Left ventricle myocardium inferior (tissue), 1 donor: ENCODE measurements at regions not wholly inside any gene's neighbourhood (a gene's known extent, or its start where the extent isn't known, plus 50 kb on each side); places are given as distances from the start of the nearest gene placed in this dataset.

Experiments used
- DNase-seq: peaks from one replicate; pipeline ENCODE4 v3.0.0-alpha.2; 2020
- H3K27ac ChIP-seq: fragments of 200-600 bp; replicated peaks from 2 replicates; pipeline ENCODE4 v1.8.0; 2021
- H3K27me3 ChIP-seq: fragments of 200-600 bp; 2 replicates; pipeline ENCODE4 v1.8.0; 2021; ENCODE audit warnings: low read depth
- H3K36me3 ChIP-seq: fragments of 200-600 bp; 2 replicates; pipeline ENCODE4 v1.8.0; 2021
- H3K4me1 ChIP-seq: fragments of 200-600 bp; 2 replicates; pipeline ENCODE4 v1.8.0; 2021
- H3K4me3 ChIP-seq: fragments of 200-600 bp; 2 replicates; pipeline ENCODE4 v1.8.0; 2021; ENCODE audit warnings: mild to moderate bottlenecking, moderate library complexity
- H3K9me3 ChIP-seq: fragments of 200-600 bp; replicated peaks from 2 replicates; pipeline ENCODE4 v1.8.0; 2021
- CTCF ChIP-seq: fragments of 200-600 bp; IDR thresholded peaks from 2 replicates; pipeline ENCODE4 v1.8.0; 2021; ENCODE audit warnings: antibody characterized with exemption, mild to moderate bottlenecking, borderline replicate concordance
- intact Hi-C: fragments of 100-400 bp; cut with micrococcal nuclease; formaldehyde crosslinking; loops from one replicate; pipeline ENCODE4 v1.11.0; 2022
- donor health status: DM: no; HTN: yes; CAD: no; lungs with severe emphysema.

- TF ChIP-seq CTCF = no peak
- Histone ChIP-seq H3K9me3 (no peaks in the 10 kb centered on the region), H3K27ac (no peak overlapping the region), H3K4me3 (no peak overlapping the region), H3K36me3 (no peaks in the 10 kb centered on the region), H3K27me3 (peaks cover 25% of the 10 kb centered on the region), H3K4me1 (no peaks in the 10 kb centered on the region)
- intact Hi-C loops = no loop called here
- no peak for DNase-seq
Measured at GRCh38 chr1:30404341-30404740, 319.0 kb downstream of the MATN1 start.

DNA sequence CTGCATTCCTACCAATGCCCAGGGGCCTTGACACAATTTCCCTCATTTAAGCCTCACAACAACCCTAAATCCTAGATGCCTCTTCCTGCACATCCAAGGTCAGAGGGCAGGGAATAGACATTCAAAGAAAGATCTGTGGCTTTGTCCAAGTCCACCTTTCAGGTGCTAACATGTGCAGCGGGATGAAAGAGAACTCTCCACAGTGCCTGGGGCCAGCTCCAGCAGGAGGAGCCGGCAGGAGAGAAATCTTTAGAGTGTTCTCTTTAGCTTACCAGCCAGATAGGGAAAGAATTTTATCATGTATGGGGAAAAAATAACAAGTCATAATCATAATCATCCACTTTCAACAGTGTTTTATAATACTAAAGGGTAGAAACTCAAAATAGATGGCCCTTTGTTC, 319.7 kb downstream of the MATN1 start:
- peaks cover 19% of the 10 kb centered on the region for H3K27me3 ChIP-seq
- H3K27ac ChIP-seq = no peak overlapping the region
- no peaks in the 10 kb centered on the region for H3K4me1 ChIP-seq
- no peak for TF ChIP-seq CTCF
- intact Hi-C loops = no loop called here
- H3K4me3 ChIP-seq = no peak overlapping the region
- H3K36me3 ChIP-seq = no peaks in the 10 kb centered on the region
- no peaks in the 10 kb centered on the region for H3K9me3 ChIP-seq
- no peak for DNase-seq

DNA sequence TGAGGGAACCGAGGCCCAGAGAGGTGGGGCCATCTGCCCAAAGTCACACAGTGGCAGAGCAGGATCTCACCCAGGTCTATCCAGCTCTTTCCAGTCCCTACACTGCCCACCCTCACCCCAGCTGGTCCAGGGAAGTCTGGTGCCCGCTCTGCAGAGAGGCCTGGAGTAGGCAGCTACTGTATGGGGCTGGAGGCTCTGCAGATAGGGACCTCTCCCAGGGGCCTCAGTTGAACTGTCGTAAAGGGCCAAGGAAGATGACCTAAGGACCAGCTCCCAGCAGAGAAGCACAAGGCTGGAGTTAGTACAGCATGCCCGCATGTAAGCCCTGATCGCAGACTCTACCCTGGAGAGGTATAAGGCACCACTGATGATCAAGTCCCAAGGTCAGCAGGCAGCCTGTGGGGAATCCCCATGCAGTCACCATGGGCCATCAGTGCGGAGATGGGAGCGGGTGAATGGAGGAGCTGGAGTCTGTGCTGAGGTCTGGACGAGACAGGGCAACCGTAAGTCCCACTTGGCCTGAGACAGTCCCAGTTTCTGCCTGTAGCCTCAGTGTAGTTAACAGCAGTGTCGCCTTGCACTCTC, 320.2 kb downstream of the MATN1 start:
- DNase-seq = no peak
- H3K27me3 ChIP-seq = peaks cover 15% of the 10 kb centered on the region
- TF ChIP-seq CTCF = no peak

GRCh38 chr1:30402031-30402430, 321.4 kb downstream of the MATN1 start:
- Histone ChIP-seq H3K9me3 (no peaks in the 10 kb centered on the region), H3K27ac (no peak overlapping the region), H3K36me3 (no peaks in the 10 kb centered on the region), H3K27me3 (peaks cover 5% of the 10 kb centered on the region), H3K4me3 (no peak overlapping the region), H3K4me1 (no peaks in the 10 kb centered on the region)
- intact Hi-C loops = no loop called here
- no peak for TF ChIP-seq CTCF
- no peak for DNase-seq

More for the DNA sequence above, 320.2 kb downstream of the MATN1 start:
- Histone ChIP-seq H3K4me3 (no peak overlapping the region), H3K4me1 (no peaks in the 10 kb centered on the region), H3K9me3 (no peaks in the 10 kb centered on the region), H3K36me3 (no peaks in the 10 kb centered on the region), H3K27ac (no peak overlapping the region)
- intact Hi-C loops = no loop called here

- intact Hi-C loops = no loop called here
- Histone ChIP-seq H3K4me1 (no peaks in the 10 kb centered on the region), H3K9me3 (no peaks in the 10 kb centered on the region), H3K36me3 (no peaks in the 10 kb centered on the region), H3K4me3 (no peak overlapping the region), H3K27me3 (peaks cover 5% of the 10 kb centered on the region), H3K27ac (no peak overlapping the region)
- DNase-seq = no peak
- TF ChIP-seq CTCF = no peak
Measured at GRCh38 chr1:30400507-30400906, 322.9 kb downstream of the MATN1 start.
